Neural cell (in vitro differentiated cells): ENCODE measurements at regions not wholly inside any gene's neighbourhood (a gene's known extent, or its start where the extent isn't known, plus 50 kb on each side); places are given as distances from the start of the nearest gene placed in this dataset.

Experiments
- H2AFZ ChIP-seq: fragments of 200-600, 300-800 bp; sonication (generic), shearing (Covaris generic); 2 replicates; pipeline ENCODE4 v1.6.0; 2014; ENCODE audit warnings: low read depth, mild to moderate bottlenecking, antibody characterized with exemption, low read length, moderate library complexity
- H3F3A ChIP-seq: fragments of 200-600 bp; shearing (Covaris generic); 2 replicates; pipeline ENCODE4 v1.6.1; 2016; ENCODE audit warnings: mild to moderate bottlenecking, moderate library complexity, mixed read lengths, antibody characterized with exemption, low read length; ENCODE audit not compliant: insufficient read depth, poor library complexity, severe bottlenecking
- H3K27ac ChIP-seq: fragments of 200-600, 300-800 bp; sonication (generic), shearing (Covaris generic); 2 replicates; pipeline ENCODE4 v1.5.1; 2014; ENCODE audit warnings: mild to moderate bottlenecking, low read length, moderate library complexity
- H3K27me3 ChIP-seq: fragments of 300-800, 200-600 bp; sonication (generic), shearing (Covaris generic); 2 replicates; pipeline ENCODE4 v1.6.0; 2014; ENCODE audit warnings: mild to moderate bottlenecking, low read depth, low read length, moderate library complexity; ENCODE audit not compliant: insufficient read depth
- H3K36me3 ChIP-seq: fragments of 300-800, 200-600 bp; sonication (generic), shearing (Covaris generic); 2 replicates; pipeline ENCODE4 v1.5.1; 2014; ENCODE audit warnings: mild to moderate bottlenecking, antibody characterized with exemption, low read length, moderate library complexity; ENCODE audit not compliant: insufficient read depth
- H3K4me2 ChIP-seq: fragments of 300-800, 200-600 bp; sonication (generic), shearing (Covaris generic); 2 replicates; pipeline ENCODE4 v1.6.0; 2014; ENCODE audit warnings: mild to moderate bottlenecking, low read length
- H3K4me3 ChIP-seq: fragments of 300-800, 200-600 bp; sonication (generic), shearing (Covaris generic); 2 replicates; pipeline ENCODE4 v1.5.1; 2014; ENCODE audit warnings: mild to moderate bottlenecking, low read length, moderate library complexity
- H3K79me2 ChIP-seq: fragments of 200-600 bp; shearing (Covaris generic); replicated peaks from 2 replicates; pipeline ENCODE4 v1.6.0; 2014; ENCODE audit warnings: mild to moderate bottlenecking, low read length, moderate library complexity; ENCODE audit not compliant: insufficient read depth
- H3K9ac ChIP-seq: fragments of 300-800, 200-600 bp; sonication (generic), shearing (Covaris generic); 2 replicates; pipeline ENCODE4 v1.6.1; 2016; ENCODE audit warnings: mild to moderate bottlenecking, low read length, mixed read lengths
- H3K9me2 ChIP-seq: fragments of 200-600 bp; shearing (Covaris generic); 2 replicates; pipeline ENCODE4 v1.6.1; 2016; ENCODE audit warnings: mild to moderate bottlenecking, low read length, mixed read lengths; ENCODE audit not compliant: insufficient read depth
- H3K9me3 ChIP-seq: fragments of 200-600, 300-800 bp; sonication (generic), shearing (Covaris generic); 2 replicates; pipeline ENCODE4 v1.6.1; 2016; ENCODE audit warnings: mild to moderate bottlenecking, mixed run types, low read length, moderate library complexity, mixed read lengths
- H4K20me1 ChIP-seq: fragments of 200-600 bp; shearing (Covaris generic); 2 replicates; pipeline ENCODE4 v1.6.1; 2016; ENCODE audit warnings: mild to moderate bottlenecking, mixed run types; ENCODE audit not compliant: insufficient read depth
- EP300 ChIP-seq: fragments of 450-650 bp; conservative IDR thresholded peaks from 2 replicates; pipeline ENCODE4 v1.6.1; 2014; ENCODE audit warnings: antibody characterized with exemption, mild to moderate bottlenecking, moderate library complexity; ENCODE audit not compliant: poor library complexity, severe bottlenecking
- EZH2 ChIP-seq: fragments of 200-600, 300-800 bp; shearing (Covaris generic), sonication (generic); IDR thresholded peaks from 2 replicates; pipeline ENCODE4 v1.6.1; 2014; ENCODE audit warnings: antibody characterized with exemption, low read length, borderline replicate concordance, mild to moderate bottlenecking; ENCODE audit not compliant: insufficient read depth, poor library complexity, severe bottlenecking
- MXI1 ChIP-seq: fragments of 450-650 bp; conservative IDR thresholded peaks from 2 replicates; pipeline ENCODE4 v1.6.1; 2014; ENCODE audit warnings: antibody characterized with exemption, mild to moderate bottlenecking; ENCODE audit not compliant: poor library complexity, severe bottlenecking
- POLR2AphosphoS5 ChIP-seq: IDR thresholded peaks from 2 replicates; pipeline ENCODE4 v1.6.1; 2012
- RAD21 ChIP-seq: fragments of 450-650 bp; conservative IDR thresholded peaks from 2 replicates; pipeline ENCODE4 v1.6.1; 2014; ENCODE audit warnings: antibody characterized with exemption, mild to moderate bottlenecking, moderate library complexity
- SMC3 ChIP-seq: fragments of 450-650 bp; conservative IDR thresholded peaks from 2 replicates; pipeline ENCODE4 v1.6.1; 2014; ENCODE audit warnings: antibody characterized with exemption, mild to moderate bottlenecking, moderate library complexity; ENCODE audit not compliant: poor library complexity
- TAF1 ChIP-seq: IDR thresholded peaks from 2 replicates; pipeline ENCODE4 v1.6.1; 2012; ENCODE audit warnings: low read depth
- TF ChIP-seq, protein P1 (sequence below): fragments of 450-650 bp; IDR thresholded peaks from 2 replicates; pipeline ENCODE4 v1.5.1; 2014; ENCODE audit warnings: antibody characterized with exemption, mild to moderate bottlenecking, moderate library complexity; ENCODE audit not compliant: poor library complexity, severe bottlenecking
- TF ChIP-seq, protein P2 (sequence below): IDR thresholded peaks from 2 replicates; pipeline ENCODE4 v1.6.1; 2012; ENCODE audit warnings: borderline replicate concordance

DNA sequence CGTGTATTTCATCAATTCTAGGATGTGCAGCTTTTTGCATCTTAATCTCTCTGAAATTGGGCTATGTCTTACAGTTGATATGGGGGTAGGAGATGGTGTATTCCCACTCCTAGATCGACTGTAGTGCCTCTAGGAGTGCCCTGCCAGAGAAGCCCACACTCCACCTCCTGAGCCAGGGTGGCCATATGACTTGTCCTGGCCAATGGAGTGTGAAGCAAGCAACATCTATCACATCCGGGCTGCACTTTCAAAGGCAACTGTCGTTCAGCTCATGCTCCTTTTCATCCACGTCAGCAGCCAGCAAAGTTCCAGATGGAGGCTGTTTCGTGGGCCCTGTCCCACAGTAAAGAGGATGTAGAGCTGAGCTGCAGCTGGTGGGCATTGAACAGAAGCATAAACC is 149.4 kb upstream of the SLC1A4 start:
- TF ChIP-seq EP300: no peak
- no peak for TF ChIP-seq POLR2AphosphoS5
- TF ChIP-seq, protein P1, sequence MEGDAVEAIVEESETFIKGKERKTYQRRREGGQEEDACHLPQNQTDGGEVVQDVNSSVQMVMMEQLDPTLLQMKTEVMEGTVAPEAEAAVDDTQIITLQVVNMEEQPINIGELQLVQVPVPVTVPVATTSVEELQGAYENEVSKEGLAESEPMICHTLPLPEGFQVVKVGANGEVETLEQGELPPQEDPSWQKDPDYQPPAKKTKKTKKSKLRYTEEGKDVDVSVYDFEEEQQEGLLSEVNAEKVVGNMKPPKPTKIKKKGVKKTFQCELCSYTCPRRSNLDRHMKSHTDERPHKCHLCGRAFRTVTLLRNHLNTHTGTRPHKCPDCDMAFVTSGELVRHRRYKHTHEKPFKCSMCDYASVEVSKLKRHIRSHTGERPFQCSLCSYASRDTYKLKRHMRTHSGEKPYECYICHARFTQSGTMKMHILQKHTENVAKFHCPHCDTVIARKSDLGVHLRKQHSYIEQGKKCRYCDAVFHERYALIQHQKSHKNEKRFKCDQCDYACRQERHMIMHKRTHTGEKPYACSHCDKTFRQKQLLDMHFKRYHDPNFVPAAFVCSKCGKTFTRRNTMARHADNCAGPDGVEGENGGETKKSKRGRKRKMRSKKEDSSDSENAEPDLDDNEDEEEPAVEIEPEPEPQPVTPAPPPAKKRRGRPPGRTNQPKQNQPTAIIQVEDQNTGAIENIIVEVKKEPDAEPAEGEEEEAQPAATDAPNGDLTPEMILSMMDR: no peak
- no peak for TF ChIP-seq MXI1
- no peak for TF ChIP-seq TAF1
- TF ChIP-seq SMC3: no peak
- no peak for TF ChIP-seq EZH2
- TF ChIP-seq, protein P2, sequence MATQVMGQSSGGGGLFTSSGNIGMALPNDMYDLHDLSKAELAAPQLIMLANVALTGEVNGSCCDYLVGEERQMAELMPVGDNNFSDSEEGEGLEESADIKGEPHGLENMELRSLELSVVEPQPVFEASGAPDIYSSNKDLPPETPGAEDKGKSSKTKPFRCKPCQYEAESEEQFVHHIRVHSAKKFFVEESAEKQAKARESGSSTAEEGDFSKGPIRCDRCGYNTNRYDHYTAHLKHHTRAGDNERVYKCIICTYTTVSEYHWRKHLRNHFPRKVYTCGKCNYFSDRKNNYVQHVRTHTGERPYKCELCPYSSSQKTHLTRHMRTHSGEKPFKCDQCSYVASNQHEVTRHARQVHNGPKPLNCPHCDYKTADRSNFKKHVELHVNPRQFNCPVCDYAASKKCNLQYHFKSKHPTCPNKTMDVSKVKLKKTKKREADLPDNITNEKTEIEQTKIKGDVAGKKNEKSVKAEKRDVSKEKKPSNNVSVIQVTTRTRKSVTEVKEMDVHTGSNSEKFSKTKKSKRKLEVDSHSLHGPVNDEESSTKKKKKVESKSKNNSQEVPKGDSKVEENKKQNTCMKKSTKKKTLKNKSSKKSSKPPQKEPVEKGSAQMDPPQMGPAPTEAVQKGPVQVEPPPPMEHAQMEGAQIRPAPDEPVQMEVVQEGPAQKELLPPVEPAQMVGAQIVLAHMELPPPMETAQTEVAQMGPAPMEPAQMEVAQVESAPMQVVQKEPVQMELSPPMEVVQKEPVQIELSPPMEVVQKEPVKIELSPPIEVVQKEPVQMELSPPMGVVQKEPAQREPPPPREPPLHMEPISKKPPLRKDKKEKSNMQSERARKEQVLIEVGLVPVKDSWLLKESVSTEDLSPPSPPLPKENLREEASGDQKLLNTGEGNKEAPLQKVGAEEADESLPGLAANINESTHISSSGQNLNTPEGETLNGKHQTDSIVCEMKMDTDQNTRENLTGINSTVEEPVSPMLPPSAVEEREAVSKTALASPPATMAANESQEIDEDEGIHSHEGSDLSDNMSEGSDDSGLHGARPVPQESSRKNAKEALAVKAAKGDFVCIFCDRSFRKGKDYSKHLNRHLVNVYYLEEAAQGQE: no peak
- TF ChIP-seq RAD21: no peak
- Histone ChIP-seq H3K27ac (no peak overlapping the region), H3K9me2 (no peaks in the 10 kb centered on the region), H3F3A (no peaks in the 10 kb centered on the region), H3K4me3 (no peak overlapping the region), H4K20me1 (no peaks in the 10 kb centered on the region), H3K9ac (no peak overlapping the region), H3K79me2 (no peaks in the 10 kb centered on the region), H3K36me3 (no peaks in the 10 kb centered on the region), H3K4me2 (no peak overlapping the region), H3K9me3 (no peaks in the 10 kb centered on the region), H3K27me3 (no peaks in the 10 kb centered on the region), H2AFZ (no peak overlapping the region)

DNA sequence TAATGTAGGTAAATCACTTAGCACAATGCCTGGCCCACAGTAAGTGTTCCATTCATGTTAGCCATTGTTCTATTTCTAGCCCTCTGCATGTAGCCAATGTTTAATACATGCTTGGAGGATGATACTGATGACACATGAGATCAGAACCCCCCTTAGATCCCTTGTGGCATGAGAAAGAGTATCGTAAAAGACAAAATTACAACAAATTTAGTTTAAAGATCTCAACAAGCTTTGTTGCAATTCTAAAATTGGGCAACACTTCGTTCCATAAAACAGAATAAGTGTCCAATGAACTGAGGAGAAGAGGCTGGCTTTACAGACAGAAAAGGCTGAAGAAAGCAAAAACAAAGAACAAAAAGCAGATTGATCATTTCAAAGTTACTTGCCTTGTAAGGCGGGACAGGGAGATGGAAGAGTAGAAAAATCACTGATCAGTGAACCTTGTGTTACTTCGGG is 148.7 kb upstream of the SLC1A4 start:
- no peak overlapping the region for H3K4me3 ChIP-seq
- H3K27me3 ChIP-seq: no peaks in the 10 kb centered on the region
- no peak overlapping the region for H3K27ac ChIP-seq
- no peaks in the 10 kb centered on the region for H3K36me3 ChIP-seq
- TF ChIP-seq RAD21: no peak
- TF ChIP-seq EP300: no peak
- TF ChIP-seq, protein P2: no peak
- no peak for TF ChIP-seq SMC3
- no peak for TF ChIP-seq POLR2AphosphoS5
- TF ChIP-seq, protein P1: no peak
- no peak for TF ChIP-seq TAF1
- TF ChIP-seq MXI1: no peak
- no peak for TF ChIP-seq EZH2
- no peaks in the 10 kb centered on the region for H3K9me2 ChIP-seq
- H3F3A ChIP-seq: no peaks in the 10 kb centered on the region
- no peaks in the 10 kb centered on the region for H4K20me1 ChIP-seq
- H3K9me3 ChIP-seq: no peaks in the 10 kb centered on the region
- no peak overlapping the region for H2AFZ ChIP-seq
- H3K79me2 ChIP-seq: no peaks in the 10 kb centered on the region
- no peak overlapping the region for H3K4me2 ChIP-seq
- no peak overlapping the region for H3K9ac ChIP-seq
